ENCODE measurements at regions not wholly inside any gene's neighbourhood (a gene's known extent, or its start where the extent isn't known, plus 50 kb on each side); places are given as distances from the start of the nearest gene placed in this dataset.

GRCh38 chr20:23145281-23145700 is 59.2 kb upstream of the CD93 start:
- Histone ChIP-seq H3K4me2 (ENCODE audit: control insufficient read depth, insufficient read depth) (no peak overlapping the region), H3K4me1 (ENCODE audit: control insufficient read depth, insufficient read depth, low read length) (peaks cover 41% of the 10 kb centered on the region), H3K27me3 (replicated peaks in 1 of 2; ENCODE audit: control insufficient read depth in 2 of 2, insufficient read depth in 2 of 2, low read length in 1 of 2) (no peaks in the 10 kb centered on the region), H3K9me3 (replicated peaks; ENCODE audit: control insufficient read depth, insufficient read depth, low read length) (no peaks in the 10 kb centered on the region), H3K36me3 (ENCODE audit: control insufficient read depth in 2 of 2, insufficient read depth in 2 of 2, low read length in 1 of 2) (no peaks in the 10 kb centered on the region), H3K4me3 (no peak overlapping the region), H3K9ac (ENCODE audit: control insufficient read depth, insufficient read depth, low read length) (no peak overlapping the region), H4K20me1 (ENCODE audit: control insufficient read depth, insufficient read depth) (no peaks in the 10 kb centered on the region), H3K27ac (ENCODE audit: control insufficient read depth, insufficient read depth) (no peak overlapping the region), H3K79me2 (ENCODE audit: control insufficient read depth, insufficient read depth, low read length) (no peaks in the 10 kb centered on the region), H2AFZ (ENCODE audit: control insufficient read depth, low read depth, low read length) (no peak overlapping the region)
- DNase-seq (ENCODE audit: low read depth, low spot score) = no peak
- ChIA-PET CTCF (interaction anchor here (1.1 to 2.0 kb wide), 4 partner anchors 19 to 455 kb away, joined by 3 to 6 read pairs (median 4); partner anchors contain the start of gene CD93), RAD21 (ENCODE audit: unreplicated experiment) (interaction anchor here (0.7 to 2.8 kb wide), 6 partner anchors 11 to 90 kb away, joined by 3 to 16 read pairs (median 3); partner anchors contain the start of gene CD93), POLR2A (interaction anchor here (1.0 to 1.9 kb wide), 2 partner anchors 15 to 27 kb away, joined by 4 to 5 read pairs; no protein-coding TSS in a partner anchor), SMC1A (ENCODE audit: uncharacterized antibody, unreplicated experiment) (interaction anchor here (1.0 to 7.1 kb wide), 9 partner anchors 11 to 91 kb away, joined by 3 to 58 read pairs (median 4); no protein-coding TSS in a partner anchor)
- in situ Hi-C loops (cut with MboI) (no loop called here), intact Hi-C loops (cut with micrococcal nuclease; ENCODE audit: unreplicated experiment) (no loop called here)
- FAIRE-seq = no peak
- no peak for TF ChIP-seq IKZF1 (conservative IDR thresholded peaks at IDR 0.05)
- no peak for TF ChIP-seq CHD1 (IDR thresholded peaks at IDR 0.05; ENCODE audit: low read depth, low read length)
- TF ChIP-seq MTA2 (IDR thresholded peaks at IDR 0.05; ENCODE audit: low read depth) = no peak
- TF ChIP-seq TARDBP (IDR thresholded peaks at IDR 0.05; ENCODE audit: borderline replicate concordance) = no peak
- TF ChIP-seq ZNF622 (IDR thresholded peaks at IDR 0.05) = no peak
- no peak for TF ChIP-seq CREB1 (IDR thresholded peaks at IDR 0.05; ENCODE audit: low read depth)
- no peak for TF ChIP-seq SMC3 (IDR thresholded peaks at IDR 0.05; ENCODE audit: borderline replicate concordance, low read length)
- TF ChIP-seq JUNB (IDR thresholded peaks at IDR 0.05) = no peak
- TF ChIP-seq CBX5 (IDR thresholded peaks at IDR 0.05; ENCODE audit: low read depth) = no peak
- TF ChIP-seq RAD51 (IDR thresholded peaks at IDR 0.05) = no peak
- TF ChIP-seq NFXL1 (IDR thresholded peaks at IDR 0.05; ENCODE audit: borderline replicate concordance) = no peak
- TF ChIP-seq IKZF2 (IDR thresholded peaks at IDR 0.05) = no peak
- TF ChIP-seq EED (IDR thresholded peaks at IDR 0.05; ENCODE audit: low read depth) = no peak
- no peak for TF ChIP-seq NFYB (IDR thresholded peaks at IDR 0.05; ENCODE audit: insufficient read depth, low read depth, low read length)
- no peak for TF ChIP-seq FOS (IDR thresholded peaks at IDR 0.05; ENCODE audit: borderline replicate concordance, extremely low read depth, insufficient read length)
- TF ChIP-seq NRF1 (conservative IDR thresholded peaks at IDR 0.05; ENCODE audit: low read depth, low read length) = no peak
- no peak for TF ChIP-seq SMARCA5 (IDR thresholded peaks at IDR 0.05)
- TF ChIP-seq NKRF (conservative IDR thresholded peaks at IDR 0.05) = no peak
- no peak for TF ChIP-seq MTA3 (IDR thresholded peaks at IDR 0.05; ENCODE audit: borderline replicate concordance, low read length)
- no TSS peak for BruUV-seq (replicated peaks)
- WGBS (ENCODE audit: insufficient coverage, insufficient replicate concordance, low lambda C conversion rate, missing lambda C conversion rate) = 80% methylated on average over 9 of the region's 9 CpGs
- ATAC-seq = no peak

All from GM12878 (cell line).